HG02763 (cell line): ENCODE measurements at regions not wholly inside any gene's neighbourhood (a gene's known extent, or its start where the extent isn't known, plus 50 kb on each side); places are given as distances from the start of the nearest gene placed in this dataset.
"Not testable (repeated sequence)": the region's sequence is repeated elsewhere in the genome, so short reads cannot be mapped to it uniquely, and the experiment has no call there.

Experiments used
- ATAC-seq: cut with Tn5 transposase; IDR thresholded peaks from one replicate; pipeline ENCODE4 v1.9.1; 2021; ENCODE audit warnings: mild to moderate bottlenecking, moderate library complexity; ENCODE audit not compliant: unreplicated experiment

DNA sequence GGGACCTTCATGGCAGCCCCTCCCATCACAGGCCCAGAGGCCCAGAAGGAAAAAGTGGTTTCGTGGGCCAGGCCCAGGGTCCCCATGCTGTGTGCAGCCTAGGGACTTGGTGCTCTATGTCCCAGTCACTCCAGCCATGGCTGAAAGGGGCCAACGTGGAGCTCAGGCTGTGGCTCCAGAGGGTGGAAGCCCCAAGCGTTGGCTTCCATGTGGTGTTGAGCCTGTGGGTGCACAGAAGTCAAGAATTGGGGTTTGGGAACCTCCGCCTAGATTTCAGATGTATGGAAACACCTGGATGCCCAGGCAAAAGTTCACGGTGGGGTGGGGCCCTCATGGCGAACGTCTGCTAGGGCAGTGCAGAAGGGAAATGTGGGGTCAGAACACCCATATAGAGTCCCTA is 105.3 kb upstream of the UNC5B start:
- not testable (repeated sequence) for ATAC-seq

GRCh38 chr10:71108042-71108441 is 104.3 kb upstream of the UNC5B start:
- ATAC-seq: not testable (repeated sequence)

GRCh38 chr10:71112138-71112785 is 100.1 kb upstream of the UNC5B start:
- ATAC-seq: no peak

GRCh38 chr10:71116426-71116825 is 95.9 kb upstream of the UNC5B start:
- ATAC-seq: no peak

DNA sequence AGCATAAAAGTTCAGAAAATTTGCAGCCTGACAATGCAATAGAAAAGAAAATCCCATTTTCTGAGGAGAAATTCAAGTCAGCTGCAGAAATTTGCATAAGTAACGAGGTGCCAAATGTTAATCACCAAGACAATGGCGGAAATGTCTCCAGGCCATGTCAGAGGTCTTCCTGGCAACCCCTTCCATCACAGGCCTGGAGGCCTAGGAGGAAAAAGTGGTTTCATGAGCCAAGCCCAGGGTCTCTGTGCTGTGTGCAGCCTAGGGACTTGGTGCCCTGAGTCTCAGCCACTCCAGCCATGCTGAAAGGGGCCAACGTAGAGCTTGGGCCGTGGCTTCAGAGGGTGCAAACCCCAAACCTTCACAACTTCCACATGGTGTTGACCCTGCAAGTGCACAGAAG is 94.8 kb upstream of the UNC5B start:
- ATAC-seq: not testable (repeated sequence)

DNA sequence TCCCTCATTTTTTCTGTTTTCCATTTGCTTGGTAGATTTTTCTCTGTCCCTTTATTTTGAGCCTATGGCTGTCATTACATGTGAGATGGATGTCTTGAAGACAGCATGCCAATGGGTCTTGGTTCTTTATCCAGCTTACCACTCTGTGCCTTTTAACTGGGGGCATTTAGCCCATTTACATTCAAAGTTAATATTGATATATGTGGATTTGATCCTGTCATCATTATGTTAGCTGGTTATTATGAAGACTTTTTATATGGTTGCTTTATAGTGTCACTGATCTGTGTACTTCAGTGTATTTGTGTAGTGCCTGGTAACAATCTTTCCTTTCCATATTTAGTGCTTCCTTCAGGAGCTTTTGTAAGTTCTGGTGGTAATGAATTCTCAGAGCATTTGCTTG is 89.3 kb upstream of the UNC5B start:
- ATAC-seq: no peak

- ATAC-seq: no peak
Observed at GRCh38 chr10:71124921-71125748, 87.2 kb upstream of the UNC5B start.

DNA sequence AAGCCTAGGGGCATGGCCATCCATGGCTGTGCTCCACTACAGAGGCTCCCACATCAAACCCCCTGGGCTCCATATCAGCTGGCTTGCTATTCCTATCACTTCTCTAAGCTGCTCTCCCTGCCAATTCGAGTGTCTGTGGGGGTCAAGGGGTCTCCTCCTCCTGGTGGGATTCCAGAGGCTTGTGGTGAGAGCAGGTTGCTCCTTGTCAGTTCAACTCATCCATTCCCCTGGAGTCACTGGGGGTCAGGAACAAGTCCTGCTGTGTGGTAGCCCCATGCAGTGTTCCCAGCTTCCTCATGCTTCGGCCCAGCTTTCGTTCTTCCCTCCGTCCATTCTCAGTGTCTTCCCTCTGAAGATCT is 86.6 kb upstream of the UNC5B start:
- ATAC-seq: no peak

- ATAC-seq: no peak
Observed at GRCh38 chr10:71126432-71126831, 85.9 kb upstream of the UNC5B start.

- no peak for ATAC-seq
Observed at GRCh38 chr10:71127104-71127503, 85.3 kb upstream of the UNC5B start.

DNA sequence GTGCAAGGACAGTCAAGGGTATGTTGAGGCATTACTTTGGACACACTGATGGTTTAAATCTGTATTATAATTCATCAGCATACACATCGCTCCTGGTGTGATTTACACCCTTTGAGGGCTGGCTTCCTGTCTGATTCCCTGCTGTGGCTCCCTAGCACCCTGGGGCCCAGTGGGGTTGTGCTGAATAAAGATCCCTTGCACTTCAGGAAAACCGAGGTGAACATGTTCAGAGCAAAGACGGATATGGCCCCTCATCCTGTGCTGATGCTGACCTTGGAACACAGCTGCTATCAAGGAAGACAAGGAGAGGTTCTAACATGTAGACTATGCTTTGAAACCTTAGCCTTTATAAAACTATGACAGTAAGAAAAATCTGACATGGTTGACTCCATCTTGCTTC is 84.6 kb upstream of the UNC5B start:
- no peak for ATAC-seq

GRCh38 chr10:71128311-71128980 is 83.9 kb upstream of the UNC5B start:
- no peak for ATAC-seq

- ATAC-seq: no peak
Observed at GRCh38 chr10:71131096-71131495, 81.3 kb upstream of the UNC5B start.

DNA sequence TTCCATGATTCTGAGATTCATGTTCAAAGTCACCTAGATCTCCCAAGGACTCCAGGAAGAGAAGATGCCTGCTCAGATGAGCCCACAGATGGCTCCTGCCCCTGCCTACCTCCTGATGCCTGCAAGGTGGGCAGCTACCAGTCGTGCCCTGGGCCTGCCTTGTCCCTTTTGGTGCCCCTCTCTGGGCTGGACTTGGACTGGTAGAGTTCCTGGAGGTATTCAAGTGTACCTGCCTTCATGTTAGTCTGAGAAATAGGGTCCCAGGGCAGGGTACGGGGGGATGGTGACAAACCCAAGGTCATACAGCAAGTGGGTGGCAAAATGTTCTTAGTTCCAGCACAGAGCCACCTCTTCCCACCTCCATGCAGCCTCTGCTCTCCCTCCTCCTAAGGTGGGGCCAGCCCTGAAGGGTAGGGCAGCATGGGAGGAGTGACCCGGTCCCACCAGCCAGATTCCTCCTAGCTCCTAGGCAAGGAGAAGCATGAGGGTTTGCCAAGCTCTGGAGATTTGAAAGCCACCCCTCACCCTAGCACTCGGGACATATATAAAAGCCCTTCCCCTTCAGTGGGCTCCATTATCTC is 80.8 kb upstream of the UNC5B start:
- ATAC-seq: no peak

DNA sequence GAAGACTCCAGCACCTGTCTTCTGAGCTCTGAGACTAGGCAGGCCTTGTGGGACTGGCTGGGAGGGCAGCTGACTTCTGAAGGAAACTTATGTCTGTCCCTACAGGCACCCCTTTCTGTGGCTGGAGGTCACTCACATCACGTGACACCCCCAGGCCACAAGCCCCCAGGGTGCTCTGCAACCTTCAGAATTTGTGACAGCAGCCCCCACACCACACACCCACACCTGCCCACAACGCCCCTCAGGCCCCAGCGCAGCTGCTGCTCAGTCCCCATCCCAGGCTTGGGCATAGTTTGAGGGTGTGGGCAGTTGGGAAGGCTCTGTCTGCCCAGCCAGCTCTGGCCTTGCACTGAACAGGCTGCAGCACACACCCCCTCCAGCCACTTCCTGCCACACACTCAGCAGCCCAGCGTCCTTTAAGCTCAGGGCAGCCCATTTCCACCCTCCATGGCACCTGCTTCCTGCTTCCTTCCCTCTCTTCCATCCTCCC is 80.0 kb upstream of the UNC5B start:
- ATAC-seq: no peak

DNA sequence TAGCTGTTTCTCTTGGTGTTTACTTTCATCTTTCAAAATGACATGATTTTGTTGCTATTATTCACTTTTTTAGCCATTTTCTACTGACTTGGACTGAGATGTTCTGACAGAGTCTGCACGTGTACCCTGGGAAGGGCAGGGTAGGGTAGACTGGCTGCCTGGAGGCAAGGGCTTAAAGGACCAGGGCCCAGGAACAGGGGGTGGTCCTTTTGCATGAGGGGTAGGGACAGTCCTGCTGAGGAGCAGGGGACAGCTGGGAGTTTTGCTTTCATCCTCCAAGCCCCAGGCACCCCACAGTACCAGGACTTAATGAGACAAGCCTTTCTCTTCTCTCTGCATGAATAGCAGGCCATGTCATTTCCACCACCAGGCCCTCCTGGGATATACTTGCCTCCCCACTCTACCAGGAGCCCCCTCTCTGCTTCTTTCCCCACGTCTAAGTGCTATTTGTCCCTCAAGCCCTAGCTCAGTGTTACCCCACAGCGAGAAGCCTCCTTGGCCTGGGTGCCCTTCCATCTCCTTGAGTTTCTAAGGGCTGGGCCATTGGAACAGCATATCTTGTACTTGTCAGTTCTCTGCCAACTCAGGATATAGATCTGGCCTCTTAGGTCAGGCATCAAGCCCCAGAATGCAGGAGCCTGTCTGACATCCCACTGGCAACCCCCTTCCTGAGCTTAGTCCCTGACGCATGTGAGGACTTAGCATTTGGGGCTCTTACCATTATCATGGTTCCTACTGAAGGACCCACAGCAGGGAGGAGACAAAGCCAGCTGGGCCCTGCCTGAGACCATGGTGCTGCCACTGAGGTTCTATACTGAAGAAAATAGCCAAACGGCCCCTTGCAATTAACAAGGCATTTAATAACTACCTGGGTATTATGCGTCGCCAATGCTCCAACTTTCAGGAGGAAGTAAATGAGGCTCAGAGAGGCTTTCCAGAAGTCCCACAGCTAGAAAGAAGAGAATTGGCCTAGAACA is 78.4 kb upstream of the UNC5B start:
- ATAC-seq: no peak

GRCh38 chr10:71134732-71135211 is 77.6 kb upstream of the UNC5B start:
- no peak for ATAC-seq

DNA sequence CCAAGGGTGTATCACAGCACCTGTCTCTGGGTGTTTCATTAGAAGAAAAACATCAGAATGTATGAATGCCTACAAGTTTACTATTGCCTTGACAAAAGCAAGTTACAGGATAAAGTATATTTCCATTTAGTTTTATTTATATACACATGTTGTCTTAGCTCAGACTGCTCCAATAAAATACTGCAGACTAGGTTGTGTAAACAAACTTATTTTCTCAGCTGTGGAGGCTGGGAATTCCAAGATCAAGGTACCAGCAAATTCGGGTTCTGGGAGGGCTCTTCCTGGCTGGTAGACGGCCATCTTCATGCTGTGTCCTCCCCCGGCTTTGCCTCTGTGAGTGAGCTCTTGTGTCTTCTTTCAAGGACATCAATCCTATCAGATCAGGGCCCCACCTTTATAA is 77.1 kb upstream of the UNC5B start:
- ATAC-seq: no peak

- ATAC-seq: no peak
Observed at GRCh38 chr10:71136036-71136721, 76.2 kb upstream of the UNC5B start.

- ATAC-seq: no peak
Observed at GRCh38 chr10:71137701-71138100, 74.7 kb upstream of the UNC5B start.
